HFF-Myc (cell line): ENCODE measurements at regions not wholly inside any gene's neighbourhood (a gene's known extent, or its start where the extent isn't known, plus 50 kb on each side); places are given as distances from the start of the nearest gene placed in this dataset.
"Not testable (repeated sequence)": the region's sequence is repeated elsewhere in the genome, so short reads cannot be mapped to it uniquely, and the experiment has no call there.

Experiments used
- DNase-seq: peaks from one replicate; pipeline ENCODE4 v3.0.0-alpha.2; 2011; ENCODE audit warnings: low read depth; ENCODE audit errors: extremely low read depth
- H3K4me3 ChIP-seq: replicated peaks from 2 replicates; pipeline ENCODE4 v1.5.1; 2011; ENCODE audit warnings: low read depth, mild to moderate bottlenecking, control low read depth, low read length
- CTCF ChIP-seq: IDR thresholded peaks from 2 replicates; pipeline ENCODE4 v1.5.1; 2012; ENCODE audit warnings: mild to moderate bottlenecking, low read depth, low read length, control low read depth; ENCODE audit errors: missing control alignments

GRCh38 chr6:22765015-22765414 is 195.6 kb downstream of the HDGFL1 start:
- no peak overlapping the region for H3K4me3 ChIP-seq
- no peak for DNase-seq
- TF ChIP-seq CTCF, result no peak

- no peak for DNase-seq
- TF ChIP-seq CTCF, result no peak
Measured at GRCh38 chr6:22766979-22767378, 197.6 kb downstream of the HDGFL1 start.

GRCh38 chr6:22770054-22770453 is 200.7 kb downstream of the HDGFL1 start:
- DNase-seq, result no peak
- no peak for TF ChIP-seq CTCF
- no peak overlapping the region for H3K4me3 ChIP-seq

More at GRCh38 chr6:22766979-22767378, 197.6 kb downstream of the HDGFL1 start:
- no peak overlapping the region for H3K4me3 ChIP-seq

- no peak for TF ChIP-seq CTCF
- no peak for DNase-seq
- H3K4me3 ChIP-seq, result no peak overlapping the region
Measured at GRCh38 chr6:22774129-22774528, 204.8 kb downstream of the HDGFL1 start.

- H3K4me3 ChIP-seq, DNase-seq: not testable (repeated sequence)
Measured at GRCh38 chr6:22778438-22778837, 209.1 kb downstream of the HDGFL1 start.

- no peak overlapping the region for H3K4me3 ChIP-seq
- TF ChIP-seq CTCF, result no peak
- no peak for DNase-seq
Measured at GRCh38 chr6:22779062-22779461, 209.7 kb downstream of the HDGFL1 start.

- H3K4me3 ChIP-seq, result no peak overlapping the region
- TF ChIP-seq CTCF, result no peak
- no peak for DNase-seq
Measured at GRCh38 chr6:22783931-22784330, 214.6 kb downstream of the HDGFL1 start.
